A549 (cell line): ENCODE measurements at regions not wholly inside any gene's neighbourhood (a gene's known extent, or its start where the extent isn't known, plus 50 kb on each side); places are given as distances from the start of the nearest gene placed in this dataset.

Source experiments
- HDAC2 ChIP-seq: fragments of 200-600 bp; sonication (generic); IDR thresholded peaks from 2 replicates; pipeline ENCODE4 v1.6.1; 2016
- TF ChIP-seq, protein P1 (sequence below): fragments of >200 bp; sonication (Bioruptor Twin); formaldehyde crosslinking; IDR thresholded peaks from 3 replicates; pipeline ENCODE4 v1.5.1; 2016

- TF ChIP-seq HDAC2, result no peak
- TF ChIP-seq, protein P1, sequence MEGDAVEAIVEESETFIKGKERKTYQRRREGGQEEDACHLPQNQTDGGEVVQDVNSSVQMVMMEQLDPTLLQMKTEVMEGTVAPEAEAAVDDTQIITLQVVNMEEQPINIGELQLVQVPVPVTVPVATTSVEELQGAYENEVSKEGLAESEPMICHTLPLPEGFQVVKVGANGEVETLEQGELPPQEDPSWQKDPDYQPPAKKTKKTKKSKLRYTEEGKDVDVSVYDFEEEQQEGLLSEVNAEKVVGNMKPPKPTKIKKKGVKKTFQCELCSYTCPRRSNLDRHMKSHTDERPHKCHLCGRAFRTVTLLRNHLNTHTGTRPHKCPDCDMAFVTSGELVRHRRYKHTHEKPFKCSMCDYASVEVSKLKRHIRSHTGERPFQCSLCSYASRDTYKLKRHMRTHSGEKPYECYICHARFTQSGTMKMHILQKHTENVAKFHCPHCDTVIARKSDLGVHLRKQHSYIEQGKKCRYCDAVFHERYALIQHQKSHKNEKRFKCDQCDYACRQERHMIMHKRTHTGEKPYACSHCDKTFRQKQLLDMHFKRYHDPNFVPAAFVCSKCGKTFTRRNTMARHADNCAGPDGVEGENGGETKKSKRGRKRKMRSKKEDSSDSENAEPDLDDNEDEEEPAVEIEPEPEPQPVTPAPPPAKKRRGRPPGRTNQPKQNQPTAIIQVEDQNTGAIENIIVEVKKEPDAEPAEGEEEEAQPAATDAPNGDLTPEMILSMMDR, result no peak
Measured at GRCh38 chr2:15034246-15034645, 401.7 kb downstream of the LRATD1 start.
